ENCODE measurements at regions not wholly inside any gene's neighbourhood (a gene's known extent, or its start where the extent isn't known, plus 50 kb on each side); places are given as distances from the start of the nearest gene placed in this dataset.

DNA sequence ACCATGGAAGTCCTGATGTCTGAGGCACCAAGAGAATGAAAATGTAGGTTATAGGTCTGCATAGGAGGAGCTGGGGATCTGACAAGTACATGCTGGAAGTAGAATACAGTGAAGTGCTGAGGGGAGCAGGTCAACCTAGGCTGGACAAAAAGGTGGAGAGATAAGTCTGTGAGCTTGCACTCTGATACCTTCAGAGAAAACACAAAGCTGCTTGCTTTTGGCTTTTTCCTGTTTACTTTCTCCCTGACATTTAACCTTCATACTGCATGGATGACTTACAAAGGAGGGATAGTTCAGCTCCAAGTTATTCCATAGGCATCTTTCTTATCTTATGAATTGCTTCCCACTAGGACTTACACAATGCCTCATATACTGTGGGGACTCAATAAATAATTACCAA lies 256.7 kb upstream of the NREP start:
- H3K36me3 ChIP-seq (replicated peaks; ENCODE audit: insufficient read depth, low read length): no peaks in the 10 kb centered on the region
- H3K4me1 ChIP-seq (ENCODE audit: low read length): no peaks in the 10 kb centered on the region
- H3K9ac ChIP-seq (ENCODE audit: low read length): no peak overlapping the region
- no peak for DNase-seq
- no peaks in the 10 kb centered on the region for H3K27me3 ChIP-seq (replicated peaks; ENCODE audit: insufficient read depth, low read length)
- no peak overlapping the region for H3K4me2 ChIP-seq (ENCODE audit: low read depth, low read length)
- H4K20me1 ChIP-seq (ENCODE audit: insufficient read depth, low read length): no peaks in the 10 kb centered on the region
- TF ChIP-seq EZH2 (optimal IDR thresholded peaks at IDR 0.05; ENCODE audit: low read depth, low read length) (no peak), EZH2phosphoT487 (IDR thresholded peaks at IDR 0.05; ENCODE audit: low read length) (no peak)
- TF ChIP-seq, protein P1, sequence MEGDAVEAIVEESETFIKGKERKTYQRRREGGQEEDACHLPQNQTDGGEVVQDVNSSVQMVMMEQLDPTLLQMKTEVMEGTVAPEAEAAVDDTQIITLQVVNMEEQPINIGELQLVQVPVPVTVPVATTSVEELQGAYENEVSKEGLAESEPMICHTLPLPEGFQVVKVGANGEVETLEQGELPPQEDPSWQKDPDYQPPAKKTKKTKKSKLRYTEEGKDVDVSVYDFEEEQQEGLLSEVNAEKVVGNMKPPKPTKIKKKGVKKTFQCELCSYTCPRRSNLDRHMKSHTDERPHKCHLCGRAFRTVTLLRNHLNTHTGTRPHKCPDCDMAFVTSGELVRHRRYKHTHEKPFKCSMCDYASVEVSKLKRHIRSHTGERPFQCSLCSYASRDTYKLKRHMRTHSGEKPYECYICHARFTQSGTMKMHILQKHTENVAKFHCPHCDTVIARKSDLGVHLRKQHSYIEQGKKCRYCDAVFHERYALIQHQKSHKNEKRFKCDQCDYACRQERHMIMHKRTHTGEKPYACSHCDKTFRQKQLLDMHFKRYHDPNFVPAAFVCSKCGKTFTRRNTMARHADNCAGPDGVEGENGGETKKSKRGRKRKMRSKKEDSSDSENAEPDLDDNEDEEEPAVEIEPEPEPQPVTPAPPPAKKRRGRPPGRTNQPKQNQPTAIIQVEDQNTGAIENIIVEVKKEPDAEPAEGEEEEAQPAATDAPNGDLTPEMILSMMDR (IDR thresholded peaks at IDR 0.05; ENCODE audit: low read length): no peak
- H3K9me3 ChIP-seq (replicated peaks; ENCODE audit: insufficient read depth, low read length): no peaks in the 10 kb centered on the region
- no peaks in the 10 kb centered on the region for H3K9me2 ChIP-seq (replicated peaks; ENCODE audit: insufficient read depth, low read length)
- H2AFZ ChIP-seq (ENCODE audit: low read length): no peak overlapping the region
- no peak overlapping the region for H3K27ac ChIP-seq (ENCODE audit: low read length)
- H3K4me3 ChIP-seq (ENCODE audit: low read length): no peak overlapping the region
- no peaks in the 10 kb centered on the region for H3F3A ChIP-seq (ENCODE audit: insufficient read depth, low read length)
- H3K79me2 ChIP-seq (ENCODE audit: low read length): no peaks in the 10 kb centered on the region

DNA sequence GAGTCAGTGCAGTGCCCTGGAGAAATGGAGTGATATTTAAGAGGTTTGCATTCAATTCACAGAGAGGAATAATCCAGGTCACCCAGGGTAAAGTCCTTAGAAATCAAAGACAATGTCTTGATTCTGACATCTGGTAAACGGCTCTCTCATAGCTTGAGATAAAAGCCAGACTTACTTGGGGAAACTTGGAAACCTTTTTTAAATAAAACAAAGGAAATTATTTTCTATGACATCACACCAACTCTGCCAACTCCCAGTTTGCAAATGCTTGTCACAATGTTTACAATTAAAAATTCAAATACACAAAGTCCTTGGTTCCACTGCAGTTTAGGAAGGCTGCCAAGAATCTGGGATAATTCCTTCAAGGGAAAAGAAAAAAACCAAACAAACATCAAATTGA lies 255.1 kb upstream of the NREP start:
- TF ChIP-seq, protein P1 (IDR thresholded peaks at IDR 0.05; ENCODE audit: low read length): no peak
- TF ChIP-seq EZH2 (optimal IDR thresholded peaks at IDR 0.05; ENCODE audit: low read depth, low read length) (no peak), EZH2phosphoT487 (IDR thresholded peaks at IDR 0.05; ENCODE audit: low read length) (no peak)
- Histone ChIP-seq H3K27me3 (replicated peaks; ENCODE audit: insufficient read depth, low read length) (no peaks in the 10 kb centered on the region), H2AFZ (ENCODE audit: low read length) (no peak overlapping the region), H3K9me2 (replicated peaks; ENCODE audit: insufficient read depth, low read length) (no peaks in the 10 kb centered on the region), H4K20me1 (ENCODE audit: insufficient read depth, low read length) (no peaks in the 10 kb centered on the region), H3K36me3 (replicated peaks; ENCODE audit: insufficient read depth, low read length) (no peaks in the 10 kb centered on the region), H3K4me3 (ENCODE audit: low read length) (no peak overlapping the region), H3K4me2 (ENCODE audit: low read depth, low read length) (no peak overlapping the region), H3K27ac (ENCODE audit: low read length) (no peak overlapping the region), H3K4me1 (ENCODE audit: low read length) (no peaks in the 10 kb centered on the region), H3K79me2 (ENCODE audit: low read length) (no peaks in the 10 kb centered on the region), H3K9ac (ENCODE audit: low read length) (no peak overlapping the region), H3K9me3 (replicated peaks; ENCODE audit: insufficient read depth, low read length) (no peaks in the 10 kb centered on the region), H3F3A (ENCODE audit: insufficient read depth, low read length) (no peaks in the 10 kb centered on the region)
- DNase-seq: no peak

DNA sequence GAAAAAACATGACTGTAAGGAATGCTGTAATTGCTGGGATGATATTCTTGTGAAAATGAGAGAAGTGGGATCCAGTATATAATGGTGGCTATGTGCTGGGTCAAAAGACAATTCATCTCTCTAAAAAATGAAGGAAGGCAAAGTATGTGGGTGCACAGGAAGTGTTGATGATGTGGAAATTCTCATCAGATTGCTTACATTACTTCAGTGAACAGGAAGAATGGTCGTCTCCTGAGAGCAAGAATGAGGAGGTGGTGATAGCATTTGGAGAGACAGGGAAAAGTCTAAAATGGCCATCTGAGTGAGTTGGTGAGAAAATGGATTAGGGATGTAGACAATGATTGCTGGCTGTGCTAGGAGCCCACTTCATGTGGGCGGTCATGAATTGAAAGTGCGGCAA lies 253.5 kb upstream of the NREP start:
- H2AFZ ChIP-seq (ENCODE audit: low read length): no peak overlapping the region
- no peaks in the 10 kb centered on the region for H4K20me1 ChIP-seq (ENCODE audit: insufficient read depth, low read length)
- H3F3A ChIP-seq (ENCODE audit: insufficient read depth, low read length): no peaks in the 10 kb centered on the region
- TF ChIP-seq, protein P1 (IDR thresholded peaks at IDR 0.05; ENCODE audit: low read length): no peak
- no peak for TF ChIP-seq EZH2 (optimal IDR thresholded peaks at IDR 0.05; ENCODE audit: low read depth, low read length)
- no peak for TF ChIP-seq EZH2phosphoT487 (IDR thresholded peaks at IDR 0.05; ENCODE audit: low read length)
- no peaks in the 10 kb centered on the region for H3K4me1 ChIP-seq (ENCODE audit: low read length)
- no peak overlapping the region for H3K4me2 ChIP-seq (ENCODE audit: low read depth, low read length)
- no peak overlapping the region for H3K4me3 ChIP-seq (ENCODE audit: low read length)
- no peak overlapping the region for H3K27ac ChIP-seq (ENCODE audit: low read length)
- no peaks in the 10 kb centered on the region for H3K36me3 ChIP-seq (replicated peaks; ENCODE audit: insufficient read depth, low read length)
- H3K9ac ChIP-seq (ENCODE audit: low read length): no peak overlapping the region
- H3K9me2 ChIP-seq (replicated peaks; ENCODE audit: insufficient read depth, low read length): no peaks in the 10 kb centered on the region
- H3K9me3 ChIP-seq (replicated peaks; ENCODE audit: insufficient read depth, low read length): no peaks in the 10 kb centered on the region
- H3K79me2 ChIP-seq (ENCODE audit: low read length): no peaks in the 10 kb centered on the region
- no peak for DNase-seq
- H3K27me3 ChIP-seq (replicated peaks; ENCODE audit: insufficient read depth, low read length): no peaks in the 10 kb centered on the region

All from MM.1S (cell line).